Stimulated activated CD4-positive, alpha-beta T cell treated with anti-CD3 and anti-CD28 coated beads, Interleukin-4, amount 100 ng/mL, for 24 hours (primary cell): ENCODE measurements at regions not wholly inside any gene's neighbourhood (a gene's known extent, or its start where the extent isn't known, plus 50 kb on each side); places are given as distances from the start of the nearest gene placed in this dataset.

Experiments
- DNase-seq: peaks from one replicate; pipeline ENCODE4 v3.0.0-alpha.2; 2020

DNA sequence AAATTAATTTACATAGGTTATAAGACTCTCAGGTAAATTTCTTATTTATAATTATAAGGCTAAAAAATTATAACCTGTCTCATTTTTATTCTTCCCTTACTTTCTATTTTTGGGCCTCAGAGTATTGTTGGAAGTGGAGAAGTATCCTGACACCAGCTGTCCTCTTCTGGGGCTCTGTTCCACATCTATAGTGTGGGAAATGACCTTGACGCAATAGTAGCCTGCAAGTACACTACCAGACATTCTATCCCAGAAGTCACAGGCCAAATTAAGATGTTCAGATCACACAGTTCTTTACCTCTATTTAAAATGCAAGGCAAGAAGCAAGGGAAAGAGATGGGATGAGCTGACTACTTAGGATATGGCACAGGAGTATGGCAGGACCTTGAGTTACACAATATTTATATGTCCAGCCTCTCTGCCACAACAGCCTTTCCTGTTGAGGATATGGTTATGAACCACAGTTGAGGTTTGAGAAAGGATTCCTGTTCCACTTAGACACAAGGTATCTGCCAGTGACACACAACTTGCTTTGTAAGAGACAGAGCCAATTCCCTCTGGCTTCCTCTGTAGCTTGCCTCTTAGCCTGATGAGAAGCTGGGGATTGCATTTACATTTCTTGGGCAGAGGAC lies 158.0 kb upstream of the IL12A start:
- DNase-seq = no peak

GRCh38 chr3:159831466-159831865 lies 157.2 kb upstream of the IL12A start:
- no peak for DNase-seq

DNA sequence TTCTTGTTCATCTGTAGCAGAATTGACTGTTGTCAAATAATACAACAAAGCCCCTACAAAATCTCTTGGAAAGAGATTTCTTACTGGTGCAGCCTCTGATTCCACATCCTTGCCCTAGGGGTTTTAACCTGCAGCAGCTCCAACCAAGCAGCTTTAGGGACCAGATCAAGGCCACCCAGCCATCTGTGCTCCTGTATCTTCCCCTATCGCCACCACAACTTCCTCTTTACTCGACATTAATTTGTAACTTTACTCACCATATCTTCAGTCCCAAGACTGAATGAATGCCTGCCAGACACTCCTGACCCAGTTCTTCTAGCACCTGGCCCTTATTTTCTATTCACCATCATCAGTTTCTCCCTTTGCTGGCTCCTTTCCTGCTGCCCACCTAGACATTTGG lies 156.6 kb upstream of the IL12A start:
- DNase-seq = no peak

- DNase-seq = no peak
These were observed 153.5 kb upstream of the IL12A start for GRCh38 chr3:159835126-159835525.

DNA sequence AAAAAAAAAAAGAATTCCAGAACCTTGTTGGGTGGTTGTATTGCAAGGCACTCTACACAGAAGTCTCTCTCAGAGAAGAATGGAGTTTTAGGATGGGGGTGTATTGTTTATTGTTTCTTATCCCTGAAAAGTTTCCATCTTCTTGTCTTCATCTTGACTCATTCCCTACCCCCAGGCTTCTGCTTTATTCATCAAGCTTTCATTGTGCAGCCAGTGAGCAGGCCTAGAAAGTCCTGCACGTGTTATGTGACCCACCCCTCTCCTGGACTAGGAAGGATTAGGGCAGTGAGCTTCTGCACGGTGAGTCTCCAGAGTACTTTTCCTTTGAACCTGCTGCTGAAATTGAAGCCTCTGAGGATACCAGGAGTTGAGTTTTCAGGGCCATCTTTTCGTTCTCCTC lies 150.9 kb upstream of the IL12A start:
- no peak for DNase-seq

DNA sequence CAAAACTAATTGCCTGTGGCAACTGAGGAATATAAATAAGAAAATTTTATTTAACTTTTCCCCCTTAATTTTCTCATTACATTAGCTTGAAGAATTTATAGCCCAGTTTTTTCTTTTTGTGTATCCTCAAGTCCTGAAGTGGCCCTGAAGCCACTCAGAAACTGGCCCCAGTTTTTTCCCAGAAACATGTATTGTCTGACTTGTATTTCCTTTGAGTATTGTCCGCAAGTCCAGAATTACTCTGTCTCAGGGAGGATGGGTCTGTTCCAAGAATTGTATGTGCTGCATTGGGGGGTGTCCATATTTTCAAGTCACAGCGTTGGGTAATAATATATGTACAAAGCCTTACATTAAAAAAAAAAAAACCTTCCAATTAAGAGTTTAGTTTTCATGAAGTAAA lies 149.7 kb upstream of the IL12A start:
- no peak for DNase-seq

DNA sequence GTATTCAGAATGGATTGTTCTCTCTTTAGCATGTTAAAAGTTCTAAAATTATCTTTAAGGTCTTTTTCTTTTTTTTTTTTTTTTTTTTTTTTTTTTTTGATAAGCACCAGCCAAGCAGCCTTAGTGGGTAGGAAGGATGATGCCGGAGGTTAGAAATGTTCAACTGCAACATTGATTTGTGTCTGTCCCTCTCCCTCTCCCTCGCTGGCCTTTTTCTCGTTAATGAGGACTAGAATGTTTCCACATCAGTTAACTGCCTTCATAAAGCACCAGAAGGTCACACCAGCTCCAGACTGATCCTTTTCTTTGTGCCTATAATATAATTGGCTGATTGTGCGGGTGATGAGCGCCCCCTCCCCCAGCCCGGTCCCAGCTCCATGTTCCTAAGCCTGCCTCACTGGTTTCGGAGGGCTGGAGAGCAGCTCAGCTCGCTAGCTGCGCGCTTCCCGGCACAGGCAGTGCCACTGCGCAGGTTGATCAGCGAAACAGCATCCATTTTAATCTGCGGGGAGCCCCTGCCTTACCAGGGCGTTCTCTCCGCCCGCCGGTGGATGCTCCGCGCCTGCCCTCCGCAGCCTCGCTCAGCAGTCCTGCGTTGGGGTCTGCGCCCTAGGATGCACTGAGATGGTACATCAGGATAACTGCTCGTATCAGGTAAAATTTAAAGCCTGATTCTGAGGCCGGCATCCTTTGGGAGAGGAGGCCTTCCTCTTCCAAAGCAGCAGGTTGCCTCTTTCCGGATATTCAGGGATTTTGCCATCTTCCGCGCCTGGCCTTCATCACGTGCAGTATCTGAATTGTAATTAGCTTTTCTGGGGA lies 148.9 kb upstream of the IL12A start, which contains the start of gene SCHIP1:
Gene SCHIP1 (plus strand): TSS at position 301 of the 819 bp plus-strand sequence.
- no peak for DNase-seq

DNA sequence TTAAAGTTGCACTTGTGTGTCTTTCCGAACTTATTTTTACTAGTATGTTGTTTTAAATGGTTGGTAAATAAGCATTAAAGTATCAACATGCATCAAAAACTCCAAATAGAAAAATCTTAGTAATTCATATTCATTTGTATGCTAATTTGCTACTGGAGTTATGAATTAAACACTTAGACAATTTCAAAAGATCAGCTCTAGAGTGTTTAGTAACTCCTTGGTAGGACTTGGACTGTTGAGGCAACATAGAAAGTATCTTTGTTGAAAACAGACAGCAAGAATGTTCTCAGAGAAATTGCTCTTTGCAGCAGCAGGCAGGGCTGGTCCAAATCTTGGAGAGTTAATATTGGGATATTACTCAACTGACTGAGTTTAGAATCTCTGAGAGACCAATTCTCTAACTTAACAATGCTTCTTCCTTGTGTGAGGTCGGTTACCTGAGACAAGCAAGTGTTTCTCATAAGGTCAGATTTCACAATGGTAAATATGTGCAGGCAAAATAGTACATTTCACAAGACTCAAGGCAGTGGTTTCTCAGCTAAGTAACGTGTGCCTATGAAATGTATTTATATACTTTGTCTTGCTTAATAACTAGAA lies 147.8 kb upstream of the IL12A start:
- DNase-seq = no peak

DNA sequence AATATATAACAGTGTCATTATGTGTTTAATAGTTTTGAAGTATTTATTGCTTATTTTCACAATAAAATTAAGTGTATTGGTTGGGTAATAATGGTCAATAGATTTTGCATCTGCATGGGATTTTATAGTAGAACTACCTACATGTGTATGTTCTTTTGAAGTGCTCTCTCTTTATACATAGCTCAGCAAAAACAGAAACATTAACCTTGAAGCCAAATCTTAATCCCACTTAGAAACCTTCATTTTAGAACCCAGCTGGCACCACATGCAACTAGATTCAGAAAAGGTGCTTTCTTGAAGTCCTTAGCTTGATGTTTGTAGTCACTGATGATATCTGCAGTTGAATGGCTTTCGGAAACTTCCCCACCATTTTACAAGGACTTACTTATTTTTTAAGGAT lies 146.9 kb upstream of the IL12A start:
- DNase-seq = no peak

DNA sequence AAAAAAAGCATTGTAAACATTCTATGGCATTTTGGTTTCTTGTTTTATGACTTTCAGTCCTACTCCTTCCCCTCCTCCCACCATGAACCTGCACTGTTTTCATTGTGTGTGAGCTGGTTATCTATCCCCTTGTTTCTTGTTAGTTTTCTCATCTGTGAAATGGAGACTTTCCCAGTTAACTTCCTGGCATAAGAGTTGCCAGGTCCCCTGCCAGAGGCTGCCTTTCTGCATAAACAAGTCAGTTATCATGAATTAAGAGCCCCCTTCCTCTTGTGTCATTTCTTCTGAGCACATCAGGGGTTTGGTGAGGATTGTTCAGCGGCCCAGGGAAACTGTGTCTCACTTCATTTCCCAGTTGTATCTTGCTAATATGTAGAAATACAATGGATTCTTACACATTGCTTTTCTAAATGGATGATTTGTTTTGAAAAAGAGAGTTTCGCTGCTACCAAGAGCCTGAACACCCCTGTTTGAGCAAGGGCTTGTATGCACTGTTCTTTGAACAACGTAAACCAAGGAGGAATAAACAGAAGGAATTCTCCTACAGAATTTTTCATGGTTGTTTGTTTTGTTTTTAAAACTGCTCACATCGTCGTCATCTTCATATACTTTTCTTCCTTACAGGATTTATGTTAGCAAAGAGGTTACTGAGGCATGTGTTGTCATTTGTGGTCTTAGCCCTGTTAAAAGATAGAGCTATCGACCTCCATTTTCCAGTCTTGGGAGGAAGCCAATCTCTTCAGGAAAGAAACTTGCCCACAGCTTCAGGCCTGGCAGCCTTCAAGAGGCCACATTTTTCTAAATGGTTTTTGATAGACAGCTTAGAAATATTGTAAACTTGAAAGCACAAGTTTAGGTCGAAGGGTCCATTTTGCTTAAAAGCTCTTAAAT lies 144.6 kb upstream of the IL12A start:
- DNase-seq = no peak

DNA sequence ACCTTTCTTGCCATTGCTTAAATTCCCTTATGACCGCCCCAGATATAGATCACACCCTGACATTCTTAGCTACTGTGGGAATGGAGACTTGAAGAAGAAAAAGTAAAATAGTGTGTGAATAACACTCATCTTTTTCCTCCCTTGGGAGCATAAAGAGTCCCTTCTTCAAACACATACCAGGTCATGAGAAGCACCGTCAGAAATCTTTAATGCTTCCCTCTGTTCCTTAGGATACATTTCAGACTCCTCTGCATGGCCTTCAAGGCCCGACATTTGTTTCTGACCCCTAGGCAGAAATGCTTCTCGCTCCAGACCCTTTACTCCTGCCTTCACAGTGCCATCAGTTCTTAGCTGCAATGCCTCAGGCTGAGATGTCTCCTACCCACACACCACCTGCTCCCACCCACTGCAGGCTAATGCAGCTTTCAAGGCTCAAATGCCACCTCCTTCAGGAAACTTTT lies 143.8 kb upstream of the IL12A start:
- DNase-seq = no peak

- DNase-seq = no peak
These were observed 142.9 kb upstream of the IL12A start for GRCh38 chr3:159845737-159846136.

DNA sequence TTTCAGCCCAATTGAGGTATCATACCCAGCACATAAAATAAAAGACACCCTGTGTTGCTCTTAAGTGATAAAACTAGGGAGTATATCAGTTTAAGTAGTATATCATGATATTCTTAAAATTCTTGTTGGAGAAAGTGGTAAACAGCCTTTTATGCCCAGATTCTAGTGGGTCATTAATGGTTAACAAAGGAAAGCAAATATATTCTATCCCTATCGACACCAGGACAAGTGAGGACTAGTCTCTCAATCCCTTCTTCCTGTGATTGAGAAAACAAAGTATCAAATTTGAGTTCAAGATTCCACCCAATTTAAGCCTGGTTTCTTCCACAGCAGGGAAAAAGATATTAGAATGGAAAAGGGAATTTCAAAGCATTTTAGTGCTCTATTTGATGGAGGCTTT lies 142.4 kb upstream of the IL12A start:
- no peak for DNase-seq

DNA sequence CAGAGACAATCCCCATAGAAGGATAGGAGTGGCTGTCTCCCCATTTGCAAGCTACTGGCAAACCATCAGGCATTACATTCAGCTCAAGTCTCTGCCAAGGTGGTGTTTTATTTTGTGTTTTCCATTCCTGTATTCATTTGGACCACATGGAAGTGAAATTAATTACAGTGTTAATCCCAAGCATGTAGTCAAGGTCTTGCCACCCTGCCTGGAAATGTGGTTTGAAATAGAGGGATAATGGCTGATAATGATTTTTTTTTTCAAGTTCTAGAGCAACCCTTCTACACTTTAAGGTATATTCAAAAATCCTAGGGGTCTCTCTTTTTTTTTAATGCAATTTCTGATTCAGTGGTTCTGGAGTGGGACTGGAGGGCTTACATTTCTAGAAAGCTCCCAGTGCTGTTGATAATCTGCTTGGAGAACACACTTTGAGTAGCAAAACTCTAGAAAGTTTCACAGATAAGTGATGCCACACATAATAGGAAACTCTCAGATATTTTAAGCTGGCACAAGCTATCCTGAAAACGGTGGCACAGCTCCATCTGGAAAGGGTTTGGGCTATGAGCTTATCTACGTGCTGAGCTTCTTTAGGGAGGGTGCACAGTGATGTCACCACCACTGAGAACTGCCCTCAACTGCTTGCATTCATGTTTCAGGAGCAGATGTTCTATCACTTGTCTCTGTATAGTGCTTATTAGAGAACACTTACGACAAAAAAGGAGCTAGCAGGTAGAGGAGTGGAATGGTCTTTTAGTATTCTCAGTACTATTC lies 140.1 kb upstream of the IL12A start:
- DNase-seq = no peak

DNA sequence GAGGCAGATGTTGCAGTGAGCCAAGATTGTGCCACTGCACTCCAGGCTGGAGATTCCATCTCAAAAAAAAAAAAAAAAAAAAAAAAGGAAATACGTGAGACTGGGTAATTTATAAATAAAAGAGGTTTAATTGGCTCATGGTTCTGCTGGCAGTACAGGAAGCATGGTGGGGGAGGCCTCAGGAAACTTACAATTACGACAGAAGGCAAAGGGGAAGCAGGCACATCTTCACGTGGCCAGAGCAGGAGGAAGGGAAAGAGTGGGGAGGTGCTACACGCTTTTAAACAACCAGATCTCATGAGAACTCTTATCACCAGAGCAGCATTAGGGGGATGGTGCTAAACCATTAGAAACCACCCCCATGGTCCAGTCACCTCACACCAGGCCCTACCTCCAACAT lies 138.2 kb upstream of the IL12A start:
- DNase-seq = no peak

- no peak for DNase-seq
These were observed 136.4 kb upstream of the IL12A start for GRCh38 chr3:159852266-159852665.

GRCh38 chr3:159852821-159853505 lies 135.7 kb upstream of the IL12A start:
- DNase-seq = no peak

GRCh38 chr3:159853506-159853864 lies 135.2 kb upstream of the IL12A start:
- no peak for DNase-seq

DNA sequence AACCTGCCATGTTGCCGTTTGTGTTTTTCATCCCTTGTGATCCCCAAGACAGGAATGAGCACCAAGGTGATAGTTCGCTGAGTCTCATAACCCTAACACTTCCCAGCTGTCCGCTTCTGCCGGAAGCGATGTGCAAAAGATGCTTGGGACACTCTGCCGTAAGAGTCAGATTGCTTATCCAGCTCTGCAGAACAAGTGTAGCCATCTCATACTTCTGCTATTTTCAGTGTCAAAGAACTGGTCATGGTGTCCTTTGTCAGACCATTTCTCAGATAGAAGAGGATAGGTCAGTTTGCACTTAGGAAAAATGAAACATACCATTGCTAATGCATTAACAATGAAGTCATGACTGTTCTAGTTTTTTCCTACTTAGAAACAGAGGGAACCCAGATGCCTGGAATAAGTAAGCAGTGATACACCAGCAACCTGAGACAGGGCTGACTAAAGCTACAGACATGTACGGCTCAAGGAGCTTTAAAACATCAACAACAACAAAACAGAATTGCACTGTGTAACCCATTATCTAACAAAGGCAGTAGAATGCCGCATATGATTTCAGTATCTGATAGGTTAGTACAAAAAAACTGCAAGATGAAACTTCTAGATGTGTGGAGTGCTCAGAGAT lies 134.0 kb upstream of the IL12A start:
- no peak for DNase-seq

DNA sequence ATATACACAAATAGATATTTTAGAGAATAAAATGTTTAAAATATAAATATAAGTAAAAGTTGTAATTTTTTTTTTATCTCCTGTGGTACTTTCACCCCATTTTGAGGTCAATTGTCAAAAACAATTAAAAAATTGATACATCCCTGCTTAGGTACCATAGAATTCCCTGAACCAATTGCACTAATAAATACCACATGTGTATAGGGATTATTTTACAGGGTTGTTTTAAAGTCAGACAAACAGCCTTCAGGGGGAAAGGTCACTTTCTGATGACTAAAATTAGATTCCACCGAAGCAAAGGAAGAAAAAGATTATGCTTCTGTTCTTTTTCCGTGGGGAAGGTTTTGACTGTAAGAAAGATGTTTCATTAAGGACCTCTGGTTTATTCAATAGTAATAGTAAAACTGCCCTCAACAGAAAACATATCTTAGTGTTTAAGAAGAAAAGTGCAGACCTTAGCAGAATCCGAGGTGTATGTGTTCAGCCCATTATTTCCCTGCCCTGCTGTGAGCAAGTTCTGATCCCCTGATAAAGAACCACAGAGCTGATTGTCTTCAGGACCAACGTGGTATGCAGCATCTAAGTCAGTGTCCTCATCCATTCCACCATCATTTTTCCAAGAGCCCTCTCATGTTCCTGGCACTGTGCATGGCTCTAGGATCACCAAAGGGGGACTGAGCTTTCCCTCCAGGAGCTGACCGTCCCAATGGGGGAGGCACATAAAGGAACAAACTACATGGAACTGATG lies 132.9 kb upstream of the IL12A start:
- no peak for DNase-seq
